Esophagus squamous epithelium (tissue), 5 donors: ENCODE measurements at regions not wholly inside any gene's neighbourhood (a gene's known extent, or its start where the extent isn't known, plus 50 kb on each side); places are given as distances from the start of the nearest gene placed in this dataset.

Experiments
- DNase-seq: peaks from one replicate; lab custom pipeline; 2025; lab: John Stamatoyannopoulos, UW
- H3K27ac ChIP-seq, 4 donors: fragments of 200-600 bp; sonication (generic); one replicate each; pipeline ENCODE4 v1.5.1; 2016 to 2019; ENCODE audit warnings: mild to moderate bottlenecking in 1 of 4
- H3K27me3 ChIP-seq, 4 donors: fragments of 200-600 bp; sonication (generic); 1 replicate in 3 of 4; 2 replicates in 1 of 4; pipeline versions ENCODE4 v1.5.1 to v1.6.0; 2017 to 2021; ENCODE audit warnings: antibody characterized with exemption in 1 of 4
- H3K36me3 ChIP-seq, 3 donors: fragments of 200-600 bp; sonication (generic); one replicate each; pipeline ENCODE4 v1.5.1; 2016 to 2019
- H3K4me1 ChIP-seq, 3 donors: fragments of 200-600 bp; sonication (generic); one replicate each; pipeline ENCODE4 v1.5.1; 2017 to 2019
- H3K4me3 ChIP-seq, 4 donors: fragments of 200-600 bp; sonication (generic); 1 replicate in 3 of 4; 2 replicates in 1 of 4; pipeline ENCODE4 v1.5.1; 2016 to 2019; ENCODE audit warnings: mild to moderate bottlenecking in 2 of 4, moderate library complexity in 1 of 4
- H3K9me3 ChIP-seq, 3 donors: fragments of 200-600 bp; sonication (generic); one replicate each; pipeline ENCODE4 v1.5.1; 2016 to 2019
- CTCF ChIP-seq, 6 experiments: fragments of 450-650 bp in 4 of 6; fragments of 200-600 bp in 2 of 6; sonication (generic) in 2 of 6; IDR thresholded peaks; one replicate each; pipeline ENCODE4 v1.5.1; 2016 to 2019; ENCODE audit warnings: antibody characterized with exemption in 6 of 6, mild to moderate bottlenecking in 4 of 6, moderate library complexity in 4 of 6
- POLR2A ChIP-seq, 4 donors: fragments of 450-650 bp; IDR thresholded peaks; one replicate each; pipeline ENCODE4 v1.6.1; 2017; ENCODE audit warnings: antibody characterized with exemption in 4 of 4, mild to moderate bottlenecking in 4 of 4, moderate library complexity in 3 of 4
- WGBS, 2 donors: methylation state at CpG; one replicate each; pipeline ENCODE4 v1.1.5; 2018; 5-methylcytosine and 5-hydroxymethylcytosine counted together
- intact Hi-C: fragments of 100-400 bp; cut with DNase I; formaldehyde crosslinking; loops from one replicate; pipeline ENCODE4 v1.15.0; 2022
- donor health status: DM: yes; HTN: yes; CAD: no.

DNA sequence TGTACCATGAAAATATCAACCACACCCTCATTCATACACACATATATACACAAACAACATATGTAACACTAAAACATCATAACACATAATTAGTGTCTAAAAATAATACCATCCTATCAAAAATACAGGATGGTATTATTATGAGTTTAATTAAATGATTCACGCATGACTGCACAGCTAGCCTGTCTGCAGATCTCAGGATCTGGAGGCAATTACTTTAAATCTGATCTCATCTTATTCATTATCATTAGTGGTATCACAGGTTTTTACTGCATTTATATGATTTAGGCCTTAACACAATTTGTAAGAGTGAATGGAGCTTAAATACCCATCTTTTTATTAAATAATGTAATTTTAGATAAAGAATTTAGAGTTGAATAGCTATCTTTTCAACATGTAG, 443.4 kb upstream of the LINC00305 start:
- H3K27me3 ChIP-seq = no peaks in the 10 kb centered on the region
- H3K27ac ChIP-seq = no peak overlapping the region
- TF ChIP-seq CTCF (IDR thresholded peaks at IDR 0.05) = no peak
- intact Hi-C loops = no loop called here
- H3K36me3 ChIP-seq = no peaks in the 10 kb centered on the region
- 94 to 97% methylated on average over 1 of the region's 1 CpG for WGBS, 2 donors
- H3K4me3 ChIP-seq = no peak overlapping the region
- H3K9me3 ChIP-seq = no peaks in the 10 kb centered on the region
- no peak for DNase-seq
- H3K4me1 ChIP-seq = no peaks in the 10 kb centered on the region

DNA sequence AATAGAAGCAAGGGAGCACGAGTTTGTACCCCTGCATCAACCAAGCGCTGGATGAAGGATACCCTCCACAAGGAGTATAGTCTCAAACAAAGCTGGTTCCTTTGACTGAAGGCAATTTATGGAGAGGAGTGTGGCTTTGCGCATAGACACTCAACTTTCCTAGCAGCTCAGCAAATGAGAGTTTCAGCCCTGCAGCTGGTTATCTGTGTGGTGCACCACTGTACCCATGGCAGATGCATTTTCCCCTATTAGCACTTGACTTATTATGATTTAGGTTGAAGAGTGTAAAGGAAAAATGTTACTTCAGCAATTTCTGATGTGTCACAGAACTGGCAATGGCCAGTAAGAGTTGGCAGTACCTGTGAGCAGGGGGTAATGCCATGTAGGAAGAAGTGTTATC, 440.1 kb upstream of the LINC00305 start:
- Histone ChIP-seq H3K36me3 (no peaks in the 10 kb centered on the region), H3K4me3 (no peak overlapping the region), H3K9me3 (no peaks in the 10 kb centered on the region), H3K27ac (no peak overlapping the region), H3K4me1 (no peaks in the 10 kb centered on the region), H3K27me3 (no peaks in the 10 kb centered on the region)
- intact Hi-C loops = no loop called here
- TF ChIP-seq POLR2A (IDR thresholded peaks at IDR 0.05) (no peak), CTCF (IDR thresholded peaks at IDR 0.05) (no peak)
- 67 to 92% methylated on average over 2 to 3 of the region's 3 CpGs for WGBS, 2 donors
- DNase-seq = no peak

GRCh38 chr18:64566456-64566855, 417.6 kb upstream of the LINC00305 start:
- Histone ChIP-seq H3K27me3 (no peaks in the 10 kb centered on the region), H3K4me3 (no peak overlapping the region), H3K36me3 (no peaks in the 10 kb centered on the region), H3K4me1 (no peaks in the 10 kb centered on the region), H3K9me3 (peaks cover 0 to 6% (median 0%) of the 10 kb centered on the region in 3 donors), H3K27ac (no peak overlapping the region)
- 64 to 71% methylated on average over 2 of the region's 2 CpGs for WGBS, 2 donors
- DNase-seq = no peak
- no peak for TF ChIP-seq CTCF (IDR thresholded peaks at IDR 0.05)
- TF ChIP-seq POLR2A (IDR thresholded peaks at IDR 0.05) = no peak
- intact Hi-C loops = no loop called here

DNA sequence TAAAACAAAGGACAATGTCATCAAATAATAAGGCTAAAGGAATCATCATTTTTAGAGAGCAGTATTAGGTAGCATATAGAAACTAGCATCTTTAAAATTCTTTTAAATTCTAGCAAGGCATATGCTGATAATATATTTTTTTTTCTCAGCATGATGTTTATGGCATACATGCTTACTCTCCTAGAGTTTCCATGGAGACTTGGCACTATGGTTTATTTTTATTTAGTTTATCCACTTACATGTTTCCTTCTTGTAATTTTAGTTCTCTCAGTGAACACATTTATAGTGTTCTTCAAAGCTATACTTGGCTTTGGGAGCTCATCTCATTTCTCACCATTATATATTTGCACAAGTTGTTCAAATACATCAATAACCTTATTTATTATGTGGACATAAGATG, 413.8 kb upstream of the LINC00305 start:
- H3K4me3 ChIP-seq = no peak overlapping the region
- intact Hi-C loops = no loop called here
- no peaks in the 10 kb centered on the region for H3K4me1 ChIP-seq
- no peak for TF ChIP-seq CTCF (IDR thresholded peaks at IDR 0.05)
- no peak for TF ChIP-seq POLR2A (IDR thresholded peaks at IDR 0.05)
- no peaks in the 10 kb centered on the region for H3K36me3 ChIP-seq
- no peaks in the 10 kb centered on the region for H3K27me3 ChIP-seq
- no peak overlapping the region for H3K27ac ChIP-seq
- no peaks in the 10 kb centered on the region for H3K9me3 ChIP-seq
- no peak for DNase-seq

DNA sequence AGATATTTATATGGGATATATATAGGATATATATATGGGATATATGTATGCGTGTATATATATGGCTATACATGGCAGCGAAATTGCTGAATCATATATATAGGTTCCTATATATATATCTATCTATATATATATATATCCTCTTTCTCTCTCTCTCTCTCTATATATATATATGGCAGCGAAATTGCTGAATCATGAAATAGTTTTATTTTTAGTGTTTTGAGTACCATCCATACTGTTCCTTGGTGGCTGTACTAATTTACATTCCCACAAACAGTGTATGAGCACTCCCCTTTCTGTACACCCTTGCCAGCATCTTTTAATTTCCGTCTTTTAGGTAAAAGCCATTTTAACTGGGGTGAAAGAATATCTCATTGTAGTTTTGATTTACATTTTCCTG, 397.6 kb upstream of the LINC00305 start:
- DNase-seq = no peak
- Histone ChIP-seq H3K9me3 (no peaks in the 10 kb centered on the region), H3K27ac (no peak overlapping the region), H3K36me3 (no peaks in the 10 kb centered on the region), H3K4me1 (no peaks in the 10 kb centered on the region), H3K4me3 (no peak overlapping the region), H3K27me3 (no peaks in the 10 kb centered on the region)
- intact Hi-C loops = no loop called here
- WGBS, 2 donors = 68% methylated on average over 4 of the region's 4 CpGs
- no peak for TF ChIP-seq POLR2A (IDR thresholded peaks at IDR 0.05)
- no peak for TF ChIP-seq CTCF (IDR thresholded peaks at IDR 0.05)
